K562 (cell line): ENCODE measurements at regions not wholly inside any gene's neighbourhood (a gene's known extent, or its start where the extent isn't known, plus 50 kb on each side); places are given as distances from the start of the nearest gene placed in this dataset.

ENCODE experiments used
- CTCF ChIP-seq, 3 experiments: IDR thresholded peaks in 2 of 3; conservative IDR thresholded peaks in 1 of 3; 2 replicates each; pipeline ENCODE4 v1.5.1; 2011 to 2012; ENCODE audit warnings: low read length in 3 of 3, mild to moderate bottlenecking in 3 of 3, control low read depth in 2 of 3, improper control_type of control experiment in 1 of 3, inconsistent platforms in 1 of 3, low read depth in 1 of 3, mixed read lengths in 1 of 3, moderate library complexity in 1 of 3; ENCODE audit not compliant: insufficient read depth in 2 of 3
- E2F6 ChIP-seq, 2 experiments: IDR thresholded peaks; 2 replicates each; pipeline ENCODE4 v1.6.1; 2011; ENCODE audit warnings: borderline replicate concordance in 1 of 2, control low read depth in 1 of 2, low read depth in 1 of 2, low read length in 1 of 2, mild to moderate bottlenecking in 1 of 2, mixed read lengths in 1 of 2, moderate library complexity in 1 of 2; ENCODE audit not compliant: insufficient read depth in 1 of 2, insufficient read length in 1 of 2, poor library complexity in 1 of 2, severe bottlenecking in 1 of 2; ENCODE audit errors: extremely low read depth in 1 of 2
- HNRNPLL ChIP-seq: fragments of 200-400 bp; formaldehyde crosslinking; IDR thresholded peaks from 2 replicates; pipeline ENCODE4 v1.6.1; 2017; ENCODE audit warnings: low read length, low read depth, mild to moderate bottlenecking; ENCODE audit not compliant: poor library complexity, severe bottlenecking

GRCh38 chr4:181021213-181021612, 1222.0 kb upstream of the TENM3 start:
- no peak for TF ChIP-seq HNRNPLL
- no peak for TF ChIP-seq E2F6 (IDR thresholded peaks at IDR 0.05; ENCODE audit: borderline replicate concordance in 1 of 2, extremely low read depth in 1 of 2, insufficient read depth in 1 of 2, insufficient read length in 1 of 2, low read depth in 1 of 2, low read length in 1 of 2, poor library complexity in 1 of 2, severe bottlenecking in 1 of 2)
- no peak for TF ChIP-seq CTCF (IDR thresholded peaks at IDR 0.05 in 2 of 3, conservative IDR thresholded peaks at IDR 0.05 in 1 of 3; ENCODE audit: insufficient read depth in 2 of 3, low read depth in 1 of 3, low read length in 3 of 3)
